Body of pancreas (tissue), 4 donors: ENCODE measurements at regions not wholly inside any gene's neighbourhood (a gene's known extent, or its start where the extent isn't known, plus 50 kb on each side); places are given as distances from the start of the nearest gene placed in this dataset.
"Not testable (repeated sequence)": the region's sequence is repeated elsewhere in the genome, so short reads cannot be mapped to it uniquely, and the experiment has no call there.

Source experiments
- ATAC-seq: fragments of 150-250 bp; one replicate; pipeline ENCODE4 v1.9.1; 2016
- DNase-seq, 4 donors: peaks; one replicate each; pipeline ENCODE4 v3.0.0-alpha.2; 2019
- H3K27ac ChIP-seq, 4 donors: fragments of 200-600 bp; sonication (generic); 1 replicate in 3 of 4; 2 replicates in 1 of 4; pipeline versions ENCODE4 v1.5.1 to v1.6.1; 2016 to 2019; ENCODE audit warnings: mild to moderate bottlenecking in 1 of 4, mixed read lengths in 1 of 4, moderate library complexity in 1 of 4
- H3K27me3 ChIP-seq, 2 donors: fragments of 200-600 bp; sonication (generic); one replicate each; pipeline ENCODE4 v1.6.0; 2016; ENCODE audit warnings: mild to moderate bottlenecking in 1 of 2
- H3K36me3 ChIP-seq, 2 donors: fragments of 200-600 bp; sonication (generic); replicated peaks in 1 of 2; 2 replicates each; pipeline ENCODE4 v1.5.1; 2016; ENCODE audit warnings: low read depth in 2 of 2; ENCODE audit not compliant: insufficient read depth in 1 of 2
- H3K4me1 ChIP-seq: fragments of 200-600 bp; sonication (generic); one replicate; pipeline ENCODE4 v1.6.0; 2016
- H3K4me3 ChIP-seq, 2 donors: fragments of 200-600 bp; sonication (generic); 1 replicate in 1 of 2; 2 replicates in 1 of 2; pipeline ENCODE4 v1.5.1; 2016 to 2019
- H3K9me3 ChIP-seq, 3 donors: fragments of 200-600 bp; sonication (generic); 1 replicate in 2 of 3; 2 replicates in 1 of 3; pipeline ENCODE4 v1.5.1; 2016
- CTCF ChIP-seq, 7 experiments: fragments of 450-650 bp in 4 of 7; fragments of 200-600 bp in 3 of 7; sonication (generic) in 3 of 7; IDR thresholded peaks; one replicate each; pipeline ENCODE4 v1.5.1; 2016 to 2019; ENCODE audit warnings: antibody characterized with exemption in 7 of 7
- POLR2A ChIP-seq, 3 donors: fragments of 450-650 bp; IDR thresholded peaks; one replicate each; pipeline ENCODE4 v1.6.1; 2016; ENCODE audit warnings: antibody characterized with exemption in 3 of 3, mild to moderate bottlenecking in 2 of 3
- WGBS, 2 donors: methylation state at CpG; one replicate each; pipeline ENCODE4 v1.1.5; 2017; 5-methylcytosine and 5-hydroxymethylcytosine counted together
- intact Hi-C: fragments of 100-400 bp; cut with DNase I; formaldehyde crosslinking; loops from one replicate; pipeline ENCODE4 v1.15.1; 2023

GRCh38 chr5:159522841-159523240, 192.6 kb upstream of the IL12B start:
- no peak overlapping the region for H3K4me3 ChIP-seq
- no peak for DNase-seq
- H3K9me3 ChIP-seq: no peaks in the 10 kb centered on the region
- H3K36me3 ChIP-seq: no peaks in the 10 kb centered on the region
- TF ChIP-seq CTCF (IDR thresholded peaks at IDR 0.05) (no peak), POLR2A (IDR thresholded peaks at IDR 0.05) (no peak)
- WGBS, 2 donors: 72 to 77% methylated on average over 2 of the region's 2 CpGs
- no peaks in the 10 kb centered on the region for H3K4me1 ChIP-seq
- no peak overlapping the region for H3K27ac ChIP-seq
- no peaks in the 10 kb centered on the region for H3K27me3 ChIP-seq
- intact Hi-C loops: no loop called here
- ATAC-seq: no peak

- intact Hi-C loops, H3K4me1 ChIP-seq, H3K9me3 ChIP-seq, H3K27ac ChIP-seq, H3K27me3 ChIP-seq, H3K36me3 ChIP-seq, H3K4me3 ChIP-seq, DNase-seq, ATAC-seq: not testable (repeated sequence)
- 72 to 82% methylated on average over 2 of the region's 2 CpGs for WGBS, 2 donors
Observed at GRCh38 chr5:159524279-159524678, 194.0 kb upstream of the IL12B start.

- intact Hi-C loops: no loop called here
- ATAC-seq (no peak), DNase-seq (no peak)
- Histone ChIP-seq H3K27ac (no peak overlapping the region), H3K4me3 (no peak overlapping the region), H3K36me3 (no peaks in the 10 kb centered on the region), H3K4me1 (no peaks in the 10 kb centered on the region), H3K9me3 (no peaks in the 10 kb centered on the region), H3K27me3 (no peaks in the 10 kb centered on the region)
- WGBS, 2 donors: 14 to 15% methylated on average over 4 of the region's 4 CpGs
- TF ChIP-seq CTCF (IDR thresholded peaks at IDR 0.05) (no peak), POLR2A (IDR thresholded peaks at IDR 0.05) (no peak)
Observed at GRCh38 chr5:159525117-159525516, 194.8 kb upstream of the IL12B start.

- Histone ChIP-seq H3K27me3 (no peaks in the 10 kb centered on the region), H3K27ac (no peak overlapping the region), H3K4me3 (no peak overlapping the region), H3K9me3 (no peaks in the 10 kb centered on the region), H3K4me1 (no peaks in the 10 kb centered on the region), H3K36me3 (no peaks in the 10 kb centered on the region)
- intact Hi-C loops: no loop called here
- TF ChIP-seq CTCF (IDR thresholded peaks at IDR 0.05) (no peak), POLR2A (IDR thresholded peaks at IDR 0.05) (no peak)
- ATAC-seq (no peak), DNase-seq (no peak)
- 76 to 80% methylated on average over 4 of the region's 4 CpGs for WGBS, 2 donors
Observed at GRCh38 chr5:159527546-159528254, 197.4 kb upstream of the IL12B start.

GRCh38 chr5:159531554-159532105, 201.3 kb upstream of the IL12B start:
- Histone ChIP-seq H3K27me3 (no peaks in the 10 kb centered on the region), H3K4me3 (no peak overlapping the region), H3K36me3 (no peaks in the 10 kb centered on the region), H3K4me1 (no peaks in the 10 kb centered on the region), H3K27ac (no peak overlapping the region), H3K9me3 (no peaks in the 10 kb centered on the region)
- no peak for ATAC-seq
- DNase-seq: no peak
- intact Hi-C loops: no loop called here
- no peak for TF ChIP-seq CTCF (IDR thresholded peaks at IDR 0.05)
- TF ChIP-seq POLR2A (IDR thresholded peaks at IDR 0.05): no peak
